HG03354 (cell line): ENCODE measurements at regions not wholly inside any gene's neighbourhood (a gene's known extent, or its start where the extent isn't known, plus 50 kb on each side); places are given as distances from the start of the nearest gene placed in this dataset.
"Not testable (repeated sequence)": the region's sequence is repeated elsewhere in the genome, so short reads cannot be mapped to it uniquely, and the experiment has no call there.

ENCODE experiments used
- ATAC-seq: cut with Tn5 transposase; IDR thresholded peaks from one replicate; pipeline ENCODE4 v1.9.1; 2021; ENCODE audit warnings: mild to moderate bottlenecking; ENCODE audit not compliant: unreplicated experiment, poor library complexity, severe bottlenecking

DNA sequence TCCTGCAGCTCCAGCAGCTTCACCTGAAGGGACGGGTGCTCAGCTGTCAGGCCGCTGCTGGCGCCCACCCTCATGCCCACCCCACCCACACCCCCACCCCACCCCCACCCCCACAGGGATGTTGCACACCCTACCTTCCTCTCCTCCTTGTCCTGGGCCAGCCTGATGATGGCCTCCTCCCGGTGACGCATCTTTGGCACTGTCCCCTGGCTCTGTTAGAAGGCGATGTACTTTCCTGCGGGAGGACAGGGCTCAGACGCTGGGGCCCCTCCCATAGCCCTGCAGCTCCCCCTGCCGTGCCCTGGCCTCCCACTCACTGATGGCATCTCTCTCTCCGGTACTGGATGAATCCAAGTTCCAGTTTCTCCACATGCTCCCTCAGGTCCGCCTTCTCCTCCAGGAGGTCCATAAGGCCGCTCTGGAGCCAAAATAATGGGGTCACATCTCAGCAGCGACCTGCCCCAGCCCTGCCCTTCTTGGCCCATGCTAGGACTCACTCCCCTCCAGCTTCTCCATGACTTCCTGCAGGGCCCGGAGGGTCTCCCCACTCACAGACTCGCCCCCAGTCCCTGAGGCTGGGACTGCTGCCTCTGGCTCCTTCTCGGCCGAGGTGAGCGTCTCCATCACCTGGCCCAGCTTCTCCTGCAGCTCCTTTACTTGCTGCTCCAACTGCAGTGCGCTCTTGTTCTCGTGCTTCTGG is 55.2 kb downstream of the GOLGA8B start:
- ATAC-seq = not testable (repeated sequence)

DNA sequence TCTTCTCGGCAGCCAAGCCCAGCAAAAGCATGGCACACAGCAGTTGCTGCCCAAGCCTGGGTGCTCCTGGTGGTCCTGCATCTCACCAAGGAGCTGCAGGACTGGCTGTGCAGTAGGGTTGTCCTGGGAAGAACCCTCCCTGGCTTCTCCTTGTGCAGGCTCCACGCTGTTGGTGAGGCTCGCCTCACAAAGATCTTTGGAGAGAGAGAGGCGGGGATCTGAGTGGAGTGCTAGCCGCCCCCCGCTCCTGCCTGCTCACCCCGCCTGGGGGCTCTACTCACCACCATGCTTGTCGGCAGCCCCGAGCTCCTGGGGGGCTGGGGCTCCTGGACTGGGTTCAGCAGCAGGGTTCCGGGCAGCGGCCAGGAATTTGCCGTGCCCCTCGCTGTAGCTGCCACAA is 55.8 kb downstream of the GOLGA8B start:
- ATAC-seq = not testable (repeated sequence)

DNA sequence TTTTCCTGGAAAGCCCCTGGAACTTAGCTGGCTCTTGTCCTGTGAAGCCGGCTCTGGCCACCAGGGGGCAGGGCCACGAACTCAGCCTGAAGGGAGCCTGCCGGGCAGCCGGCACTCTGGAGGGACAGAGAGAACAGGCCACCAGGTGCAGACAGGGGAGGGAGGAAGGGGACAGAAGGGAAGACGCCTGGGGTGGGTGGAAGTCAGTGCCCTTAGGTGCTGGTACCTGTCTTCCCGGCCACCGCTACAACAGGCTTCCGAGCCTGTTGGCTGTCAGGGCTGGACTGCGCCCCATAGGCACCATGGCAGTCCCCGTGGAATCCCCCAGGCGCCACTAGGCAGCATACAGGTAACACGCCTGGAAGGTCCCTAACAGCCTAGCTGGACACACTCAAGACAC is 59.6 kb downstream of the GOLGA8B start:
- peak; percentile 54 for ATAC-seq

DNA sequence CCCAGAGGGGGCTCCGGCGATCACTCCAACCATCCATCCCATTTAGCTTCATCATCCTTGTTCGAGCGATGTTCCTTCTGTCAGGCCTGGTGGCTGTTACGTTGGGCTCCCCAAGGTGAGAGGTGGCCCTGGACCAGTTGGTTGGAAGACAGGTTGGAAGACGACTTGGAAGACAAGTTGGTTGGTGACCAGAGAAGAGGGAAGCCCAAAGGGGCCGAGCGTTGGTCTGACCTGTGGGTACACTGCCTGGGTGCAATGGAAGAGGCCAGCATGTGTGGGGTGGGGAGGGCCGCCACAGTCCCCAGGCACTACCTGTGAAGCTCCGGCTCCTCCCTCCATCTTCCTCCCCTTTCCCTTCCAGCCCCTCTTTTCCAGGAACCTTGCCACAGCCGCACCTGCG is 60.9 kb downstream of the GOLGA8B start:
- not testable (repeated sequence) for ATAC-seq

DNA sequence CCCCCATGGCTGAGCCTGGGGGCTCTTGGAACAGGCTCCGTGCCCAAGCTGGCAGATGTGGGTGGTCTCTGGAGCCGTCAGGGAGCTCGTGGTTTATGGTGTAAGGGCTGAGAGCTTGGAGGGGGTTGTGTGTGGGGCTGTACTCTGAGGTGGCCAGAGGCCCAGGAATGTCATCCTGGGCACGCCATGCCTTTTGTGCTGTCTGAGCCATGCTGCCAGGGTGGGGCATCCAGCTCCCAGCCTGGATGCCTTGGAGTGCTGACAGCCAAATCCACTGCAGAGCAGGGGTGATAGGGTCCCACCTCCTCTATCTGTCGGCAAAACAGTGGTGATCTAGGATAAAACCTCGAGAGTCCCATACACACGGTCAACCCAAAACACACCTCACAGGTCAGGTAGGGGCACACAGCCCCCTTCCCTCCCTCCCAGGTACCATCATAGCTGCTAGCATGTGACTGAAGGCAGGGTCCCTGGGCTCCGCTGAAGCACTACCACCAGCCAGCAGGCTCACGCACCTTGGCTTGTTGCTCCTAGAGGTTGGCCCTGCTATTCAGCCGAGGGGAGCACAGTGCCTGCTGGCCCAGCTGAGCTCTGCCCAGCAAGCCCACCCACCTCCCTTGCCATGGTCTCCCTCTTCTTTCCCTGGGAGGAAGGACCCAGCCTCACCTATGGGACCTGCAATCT is 61.5 kb downstream of the GOLGA8B start:
- ATAC-seq = not testable (repeated sequence)

DNA sequence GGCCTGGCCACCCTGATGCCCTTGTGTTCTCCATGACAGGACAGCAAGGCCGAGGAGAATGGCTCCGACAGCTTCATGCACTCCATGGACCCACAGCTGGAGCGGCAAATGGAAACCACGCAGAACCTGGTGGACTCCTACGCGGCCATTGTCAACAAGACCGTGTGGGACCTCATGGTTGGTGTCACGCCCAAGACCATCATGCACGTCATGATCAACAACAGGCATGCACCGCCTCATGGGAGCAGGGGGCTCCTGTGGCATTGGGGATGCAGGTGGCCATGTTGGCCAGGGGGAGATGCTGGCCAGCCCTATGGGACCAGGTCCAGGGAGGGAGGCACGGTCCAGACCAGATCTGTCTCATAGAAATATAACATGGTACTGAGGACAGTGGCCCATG is 62.9 kb downstream of the GOLGA8B start:
- no peak for ATAC-seq

DNA sequence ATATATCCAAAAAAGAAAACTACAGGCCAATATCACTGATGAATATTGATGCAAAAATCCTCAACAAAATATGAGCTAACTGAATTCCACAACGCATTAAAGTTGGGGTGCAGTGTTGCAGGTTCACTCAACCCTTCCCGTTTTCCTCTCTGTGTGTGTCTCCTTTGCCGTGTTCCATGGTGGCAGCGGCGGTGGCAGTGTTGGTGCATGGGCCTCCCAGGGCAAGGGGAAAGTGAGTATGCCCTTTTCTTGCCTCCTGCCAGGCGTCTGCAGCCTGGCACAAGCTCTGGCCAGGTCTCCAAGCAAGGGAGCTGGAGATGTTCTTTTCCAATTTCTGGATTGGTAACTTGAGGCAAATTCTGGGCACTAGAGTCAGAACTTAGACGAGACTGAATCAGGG is 63.4 kb downstream of the GOLGA8B start:
- not testable (repeated sequence) for ATAC-seq

DNA sequence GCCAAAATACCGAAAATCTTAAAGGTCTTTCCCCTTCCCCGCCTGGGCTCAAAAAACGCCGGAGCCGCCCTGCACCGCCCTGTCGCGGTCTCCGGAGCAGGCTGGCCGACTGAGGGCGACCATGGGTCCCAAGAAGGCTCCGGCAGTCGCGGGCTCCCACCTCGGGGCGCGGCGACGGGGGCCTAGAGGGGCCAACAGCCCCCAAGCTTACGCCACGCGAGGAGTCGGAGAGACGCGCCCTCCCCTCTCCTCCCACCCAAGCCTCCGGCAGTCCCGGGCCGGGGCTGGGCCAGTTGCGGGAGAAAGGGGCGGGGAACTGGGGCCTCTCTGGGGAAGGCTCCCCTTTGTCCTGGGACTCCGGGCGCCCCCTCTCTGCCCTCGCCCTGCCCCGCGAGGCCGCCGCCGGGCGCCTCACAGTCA is 69.2 kb downstream of the GOLGA8B start:
- ATAC-seq = peak; percentile 60

DNA sequence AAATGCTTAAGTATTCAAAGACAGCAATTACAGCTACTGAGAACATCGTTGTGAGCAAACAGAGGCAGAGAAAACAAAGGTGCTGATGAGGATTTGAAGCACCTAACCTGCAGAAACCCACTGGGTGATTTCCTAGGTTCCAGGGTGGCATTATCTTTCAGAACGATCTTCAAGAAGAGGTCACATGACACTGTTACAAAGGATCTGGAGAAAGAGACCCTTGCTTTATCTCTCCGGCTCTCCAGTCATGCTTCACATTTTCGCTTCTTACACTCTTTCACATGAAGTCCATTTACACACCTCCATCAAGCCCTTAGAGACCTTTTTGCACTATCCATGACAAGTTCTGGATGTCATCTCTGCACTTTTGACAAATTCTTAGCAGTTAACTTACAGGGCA is 70.8 kb downstream of the GOLGA8B start:
- no peak for ATAC-seq

DNA sequence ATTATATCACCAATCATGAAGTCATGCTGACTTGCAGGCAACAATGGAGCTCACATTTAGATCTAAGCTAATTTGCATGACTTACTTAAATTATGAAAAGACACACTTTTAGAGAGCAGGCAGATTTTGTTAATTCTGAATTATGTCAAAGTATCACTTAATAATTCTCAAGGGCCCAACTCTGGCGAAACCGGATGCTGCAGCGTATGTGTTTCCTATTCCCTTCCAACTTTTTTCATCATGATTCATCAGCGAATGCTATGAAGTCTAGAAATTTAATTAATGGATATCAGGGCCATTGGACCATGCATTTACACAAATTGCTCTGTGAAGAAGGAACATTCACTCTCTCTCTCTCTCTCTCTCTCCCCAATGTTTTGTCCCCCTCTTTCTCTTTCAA is 63.5 kb upstream of the GOLGA8A start:
- no peak for ATAC-seq

DNA sequence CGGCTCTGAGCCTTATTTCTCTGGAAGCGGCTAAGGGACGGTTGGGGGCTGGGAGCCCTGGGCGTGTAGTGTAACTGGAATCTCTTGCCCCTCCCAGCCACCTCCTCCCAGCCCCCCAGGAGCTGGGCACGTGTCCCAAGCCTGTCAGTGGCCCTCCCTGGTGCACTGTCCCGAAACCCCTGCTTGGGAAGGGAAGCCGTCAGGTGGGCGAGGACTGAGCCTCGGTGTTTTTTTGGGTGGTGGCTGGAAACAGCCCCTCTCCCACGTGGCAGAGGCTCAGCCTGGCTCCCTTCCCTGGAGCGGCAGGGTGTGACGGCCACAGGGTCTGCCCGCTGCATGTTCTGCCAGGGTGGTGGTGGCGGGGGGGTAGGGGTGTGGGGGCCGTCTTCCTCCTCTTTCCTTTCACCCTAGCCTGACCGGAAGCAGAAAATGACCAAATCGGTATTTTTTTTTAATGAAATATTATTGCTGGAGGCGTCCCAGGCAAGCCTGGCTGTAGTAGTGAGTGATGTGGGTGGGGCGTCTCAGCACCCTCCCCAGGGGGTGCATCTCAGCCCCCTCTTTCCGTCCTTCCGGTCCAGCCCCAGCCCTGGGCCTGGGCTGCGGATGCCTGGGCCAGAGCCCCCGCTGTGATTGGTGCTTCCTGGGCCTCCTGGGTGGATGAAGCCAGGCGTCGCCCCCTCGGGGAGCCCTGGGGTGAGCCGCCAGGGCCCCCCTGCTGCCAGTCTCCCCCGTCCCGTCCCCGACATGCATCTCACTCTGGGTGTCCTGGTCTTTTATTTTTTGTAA is 58.8 kb upstream of the GOLGA8A start:
- ATAC-seq = no peak

DNA sequence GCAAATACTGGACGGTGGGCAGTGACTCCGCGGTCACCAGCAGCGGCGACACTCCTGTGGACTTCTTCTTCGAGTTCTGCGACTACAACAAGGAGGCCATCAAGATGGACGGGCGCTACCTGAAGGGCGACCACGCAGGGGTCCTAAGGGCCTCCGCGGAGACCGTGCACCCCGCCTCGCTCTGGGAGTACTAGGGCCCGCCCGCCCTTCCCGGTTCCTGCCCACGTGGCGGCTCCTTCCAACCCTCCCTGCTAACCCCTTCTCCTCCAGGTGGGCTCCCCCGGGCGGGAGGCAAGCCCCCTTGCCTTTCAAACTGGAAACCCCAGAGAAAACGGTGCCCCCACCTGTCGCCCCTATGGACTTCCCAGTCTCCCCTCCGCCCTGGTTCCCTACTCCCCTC is 58.1 kb upstream of the GOLGA8A start:
- not testable (repeated sequence) for ATAC-seq

DNA sequence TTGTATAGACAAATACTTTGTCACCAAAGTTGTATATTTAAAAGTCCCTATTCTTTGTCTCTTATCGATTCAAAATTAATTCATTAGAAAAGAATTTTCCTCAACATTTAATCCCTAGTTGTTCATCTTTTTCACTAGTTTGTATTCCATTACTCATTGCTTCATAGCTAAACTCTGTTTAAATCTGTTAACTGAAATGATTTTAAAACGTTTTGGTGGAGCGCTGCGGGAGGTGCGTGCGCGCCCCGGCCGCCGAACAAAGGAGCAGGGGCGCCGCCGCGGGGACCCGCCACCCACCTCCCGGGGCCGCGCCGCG is 56.4 kb upstream of the GOLGA8A start:
- no peak for ATAC-seq

DNA sequence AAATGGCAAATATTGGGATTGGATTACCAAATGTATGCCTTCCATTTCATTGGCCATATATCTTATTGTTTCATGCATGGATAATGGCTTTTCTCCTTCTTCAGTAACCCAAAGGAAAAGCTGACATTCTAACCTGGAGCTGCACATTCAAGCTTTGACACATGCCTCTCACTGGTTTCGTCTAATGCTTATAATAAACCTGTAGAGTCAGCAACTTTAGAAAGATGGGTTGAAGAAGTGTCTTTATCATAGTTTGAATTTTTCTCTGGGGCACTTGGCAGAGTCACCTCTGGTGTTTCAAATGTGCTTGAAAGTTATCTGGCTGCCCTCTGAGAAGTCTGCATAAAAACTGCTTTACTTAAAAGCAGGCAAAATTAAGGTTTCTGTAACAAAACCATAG is 55.4 kb upstream of the GOLGA8A start:
- ATAC-seq = no peak

DNA sequence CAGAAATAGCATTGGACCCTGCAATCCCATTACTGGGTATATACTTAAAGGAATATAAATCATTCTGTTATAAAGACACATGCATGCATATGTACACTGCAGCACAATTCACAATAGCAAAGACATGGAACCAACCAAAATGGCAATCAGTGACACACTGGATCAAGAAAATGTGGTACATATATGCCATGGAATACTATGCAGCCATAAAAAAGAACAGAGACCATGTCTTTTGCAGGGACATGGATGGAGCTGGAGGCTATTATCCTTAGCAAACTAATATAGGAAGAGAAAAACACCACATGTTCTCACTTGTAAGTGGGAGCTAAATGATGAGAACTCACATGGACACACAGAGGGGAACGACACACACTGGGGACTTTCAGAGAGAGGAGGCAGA is 53.9 kb upstream of the GOLGA8A start:
- ATAC-seq = not testable (repeated sequence)

DNA sequence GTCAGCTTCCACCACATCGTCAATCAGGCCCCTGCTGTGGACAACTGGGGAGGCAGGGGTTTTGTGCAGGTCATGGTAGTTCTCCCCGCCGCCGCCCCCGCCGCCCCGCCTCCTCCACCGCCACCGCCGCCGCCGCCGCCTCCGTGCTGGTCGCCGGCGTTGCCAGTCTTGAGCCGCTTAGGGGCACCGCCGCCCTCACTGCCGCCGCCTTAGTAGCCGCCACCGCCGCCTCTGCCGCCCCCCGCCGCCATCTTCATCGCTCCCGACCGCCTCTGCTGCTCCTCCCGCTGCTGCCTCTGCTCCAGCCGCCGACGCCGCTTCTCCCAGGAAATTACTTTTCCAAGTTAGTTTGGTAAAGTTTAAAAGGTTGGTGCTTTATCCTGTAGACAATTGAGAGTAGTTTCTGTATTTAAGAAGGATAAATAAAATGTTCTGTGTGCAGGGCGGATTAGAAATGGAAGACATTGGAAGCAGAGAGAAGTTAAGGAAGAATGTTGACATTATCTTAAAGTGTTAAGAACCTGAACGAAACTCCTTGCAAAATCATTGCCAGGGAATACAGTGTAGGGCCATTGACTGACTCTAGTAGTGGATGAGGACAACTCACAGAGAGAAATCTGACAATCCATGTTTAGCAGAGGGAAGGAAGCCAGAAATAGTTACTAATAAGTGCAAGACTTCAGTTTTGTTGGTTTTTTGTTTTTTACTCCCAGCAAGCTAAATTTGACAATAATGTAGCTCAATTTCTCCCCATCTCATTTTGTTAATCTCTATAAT is 53.0 kb upstream of the GOLGA8A start:
- ATAC-seq = no peak

DNA sequence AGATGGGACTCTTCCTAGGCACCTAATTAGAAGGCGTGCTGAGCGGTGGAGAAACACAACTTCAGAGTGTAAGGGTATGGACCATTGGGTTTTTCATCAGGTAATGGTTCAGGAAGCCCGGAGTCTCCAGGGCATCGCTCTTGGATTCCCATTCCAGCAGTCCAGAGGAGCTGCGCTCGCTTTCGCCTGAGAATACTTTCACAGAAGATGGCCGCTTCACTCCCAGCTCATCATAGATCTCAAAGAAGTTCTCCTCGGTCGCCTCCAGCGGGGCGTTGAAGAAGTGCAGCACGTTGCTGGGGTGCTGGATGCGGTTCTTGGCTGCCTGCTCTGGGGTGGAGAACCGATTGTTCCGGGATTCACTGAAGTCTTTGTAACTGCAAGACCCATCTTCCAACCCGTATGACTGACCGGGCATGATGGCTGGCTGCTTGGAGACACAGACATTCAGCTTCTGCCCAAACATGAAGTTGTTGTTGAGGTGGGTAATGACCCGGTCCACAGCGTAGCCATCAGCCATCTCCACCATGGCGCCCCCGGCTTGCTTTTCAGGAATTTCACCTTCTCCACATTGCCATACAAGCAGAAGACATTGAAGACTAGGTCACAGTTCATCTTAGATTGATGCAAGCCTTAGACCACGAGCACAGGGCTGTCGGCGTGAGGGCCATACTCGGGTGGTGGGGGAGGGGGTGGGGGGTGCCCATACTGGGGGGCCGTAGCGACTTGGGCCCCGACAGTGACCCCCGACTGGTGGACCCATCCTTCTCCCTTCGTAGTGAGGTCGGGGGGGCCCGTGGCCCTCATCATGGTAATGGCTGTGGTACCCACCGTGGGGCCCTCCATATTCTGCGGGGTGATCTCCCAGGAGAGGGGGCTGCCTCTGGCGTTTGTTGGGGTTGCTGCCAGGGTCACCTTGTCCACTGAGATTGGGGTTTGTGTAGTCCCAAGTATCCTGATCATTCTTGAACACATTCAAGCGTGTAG is 51.7 kb upstream of the GOLGA8A start:
- ATAC-seq = not testable (repeated sequence)
